ENCODE measurements at regions not wholly inside any gene's neighbourhood (a gene's known extent, or its start where the extent isn't known, plus 50 kb on each side); places are given as distances from the start of the nearest gene placed in this dataset.

DNA sequence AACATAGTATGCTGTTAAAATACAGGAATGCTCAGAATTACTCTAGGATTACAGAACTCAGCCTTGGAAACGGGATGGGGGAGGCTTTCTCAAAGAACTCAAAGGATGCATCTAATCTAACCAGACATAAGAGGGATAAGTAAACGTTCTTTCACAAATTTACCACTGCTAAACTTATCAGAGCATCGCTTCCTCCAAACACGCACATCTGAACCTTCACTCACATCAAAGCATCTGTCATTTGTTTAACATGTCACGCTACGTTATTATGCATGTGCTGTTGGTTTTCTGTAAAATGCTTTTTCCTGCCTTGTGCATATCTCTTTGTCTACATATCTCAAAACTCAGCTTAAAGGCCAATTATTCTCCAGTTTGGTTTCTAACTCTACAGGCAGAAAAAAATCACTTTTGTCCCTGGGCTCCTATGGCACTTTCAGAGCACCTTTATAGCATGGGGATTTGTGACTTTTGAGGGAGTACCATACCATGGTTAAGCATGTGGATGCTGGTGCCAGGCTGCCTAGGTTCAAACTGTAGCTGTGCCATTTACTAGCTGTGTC is 106.7 kb upstream of the FSHR start:
- ATAC-seq, result no peak
- no peaks in the 10 kb centered on the region for H3K36me3 ChIP-seq (ENCODE audit: control insufficient read depth in 1 of 2, insufficient read depth in 2 of 2, low read length in 2 of 2)
- DNase-seq (ENCODE audit: low read depth, low spot score), result no peak
- intact Hi-C loops (cut with micrococcal nuclease), result no loop called here
- H3K4me1 ChIP-seq (ENCODE audit: control insufficient read depth in 1 of 2, insufficient read depth in 2 of 2, low read length in 2 of 2), result no peaks in the 10 kb centered on the region
- H3K27me3 ChIP-seq (ENCODE audit: insufficient read depth, low read length), result no peaks in the 10 kb centered on the region
- H3K4me3 ChIP-seq (replicated peaks in 1 of 2; ENCODE audit: low read depth in 1 of 2, low read length in 2 of 2), result no peak overlapping the region
- peaks cover 0 to 4% of the 10 kb centered on the region in 2 experiments; a peak in 2 of 4 replicates for H3K9me3 ChIP-seq (ENCODE audit: control insufficient read depth in 1 of 2, insufficient read depth in 1 of 2, low read depth in 1 of 2, low read length in 2 of 2)
- RAD21 ChIA-PET (ENCODE audit: low non-redundant PET in 1 of 2, low total read pairs in 2 of 2, uncharacterized antibody in 2 of 2, unreplicated experiment in 2 of 2), result no interaction called here
- CTCF ChIA-PET, result no interaction called here
- no peaks in the 10 kb centered on the region for H4K20me1 ChIP-seq (ENCODE audit: insufficient read depth)
- no peak overlapping the region for H3K4me2 ChIP-seq (ENCODE audit: low read length)
- TF ChIP-seq, protein P1, sequence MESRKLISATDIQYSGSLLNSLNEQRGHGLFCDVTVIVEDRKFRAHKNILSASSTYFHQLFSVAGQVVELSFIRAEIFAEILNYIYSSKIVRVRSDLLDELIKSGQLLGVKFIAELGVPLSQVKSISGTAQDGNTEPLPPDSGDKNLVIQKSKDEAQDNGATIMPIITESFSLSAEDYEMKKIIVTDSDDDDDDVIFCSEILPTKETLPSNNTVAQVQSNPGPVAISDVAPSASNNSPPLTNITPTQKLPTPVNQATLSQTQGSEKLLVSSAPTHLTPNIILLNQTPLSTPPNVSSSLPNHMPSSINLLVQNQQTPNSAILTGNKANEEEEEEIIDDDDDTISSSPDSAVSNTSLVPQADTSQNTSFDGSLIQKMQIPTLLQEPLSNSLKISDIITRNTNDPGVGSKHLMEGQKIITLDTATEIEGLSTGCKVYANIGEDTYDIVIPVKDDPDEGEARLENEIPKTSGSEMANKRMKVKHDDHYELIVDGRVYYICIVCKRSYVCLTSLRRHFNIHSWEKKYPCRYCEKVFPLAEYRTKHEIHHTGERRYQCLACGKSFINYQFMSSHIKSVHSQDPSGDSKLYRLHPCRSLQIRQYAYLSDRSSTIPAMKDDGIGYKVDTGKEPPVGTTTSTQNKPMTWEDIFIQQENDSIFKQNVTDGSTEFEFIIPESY (IDR thresholded peaks at IDR 0.05; ENCODE audit: extremely low read depth, insufficient replicate concordance, low read length), result no peak
- TF ChIP-seq POLR2A (IDR thresholded peaks at IDR 0.05; ENCODE audit: borderline replicate concordance, extremely low read depth, insufficient read depth, insufficient read length), result no peak
- no peak for TF ChIP-seq FOSL1 (IDR thresholded peaks at IDR 0.05; ENCODE audit: low read depth)
- TF ChIP-seq ATF3 (IDR thresholded peaks at IDR 0.05), result no peak
- no peak for TF ChIP-seq ELF1 (IDR thresholded peaks at IDR 0.05; ENCODE audit: borderline replicate concordance, low read depth)
- no peak for TF ChIP-seq EGR1 (IDR thresholded peaks at IDR 0.05; ENCODE audit: low read depth)
- no peak for TF ChIP-seq MAX (IDR thresholded peaks at IDR 0.05)
- no peak for TF ChIP-seq JUND (IDR thresholded peaks at IDR 0.05)
- no peak for TF ChIP-seq SP1 (IDR thresholded peaks at IDR 0.05; ENCODE audit: low read depth)
- TF ChIP-seq, protein P2, sequence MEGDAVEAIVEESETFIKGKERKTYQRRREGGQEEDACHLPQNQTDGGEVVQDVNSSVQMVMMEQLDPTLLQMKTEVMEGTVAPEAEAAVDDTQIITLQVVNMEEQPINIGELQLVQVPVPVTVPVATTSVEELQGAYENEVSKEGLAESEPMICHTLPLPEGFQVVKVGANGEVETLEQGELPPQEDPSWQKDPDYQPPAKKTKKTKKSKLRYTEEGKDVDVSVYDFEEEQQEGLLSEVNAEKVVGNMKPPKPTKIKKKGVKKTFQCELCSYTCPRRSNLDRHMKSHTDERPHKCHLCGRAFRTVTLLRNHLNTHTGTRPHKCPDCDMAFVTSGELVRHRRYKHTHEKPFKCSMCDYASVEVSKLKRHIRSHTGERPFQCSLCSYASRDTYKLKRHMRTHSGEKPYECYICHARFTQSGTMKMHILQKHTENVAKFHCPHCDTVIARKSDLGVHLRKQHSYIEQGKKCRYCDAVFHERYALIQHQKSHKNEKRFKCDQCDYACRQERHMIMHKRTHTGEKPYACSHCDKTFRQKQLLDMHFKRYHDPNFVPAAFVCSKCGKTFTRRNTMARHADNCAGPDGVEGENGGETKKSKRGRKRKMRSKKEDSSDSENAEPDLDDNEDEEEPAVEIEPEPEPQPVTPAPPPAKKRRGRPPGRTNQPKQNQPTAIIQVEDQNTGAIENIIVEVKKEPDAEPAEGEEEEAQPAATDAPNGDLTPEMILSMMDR (IDR thresholded peaks at IDR 0.05 in 2 of 3, conservative IDR thresholded peaks at IDR 0.05 in 1 of 3; ENCODE audit: borderline replicate concordance in 1 of 3, insufficient read depth in 1 of 3, low read depth in 2 of 3, low read length in 2 of 3), result no peak
- H3K27ac ChIP-seq (ENCODE audit: low read depth, low read length), result no peak overlapping the region
- no peaks in the 10 kb centered on the region for H3K9me2 ChIP-seq (ENCODE audit: insufficient read depth)
- POLR2A ChIA-PET, result no interaction called here
- H3K79me2 ChIP-seq (ENCODE audit: insufficient read depth, low read length), result no peaks in the 10 kb centered on the region
- no TSS peak for BruUV-seq (replicated peaks)
- H3K9ac ChIP-seq (ENCODE audit: low read length), result no peak overlapping the region
- H2AFZ ChIP-seq (ENCODE audit: low read depth, low read length, poor library complexity, severe bottlenecking), result no peak overlapping the region
